LNCAP (cell line): ENCODE measurements at regions not wholly inside any gene's neighbourhood (a gene's known extent, or its start where the extent isn't known, plus 50 kb on each side); places are given as distances from the start of the nearest gene placed in this dataset.

Experiments
- TF ChIP-seq, protein P1 (sequence below): fragments of 450-650 bp; IDR thresholded peaks from 2 replicates; pipeline ENCODE4 v1.5.1; 2017; ENCODE audit warnings: mild to moderate bottlenecking

DNA sequence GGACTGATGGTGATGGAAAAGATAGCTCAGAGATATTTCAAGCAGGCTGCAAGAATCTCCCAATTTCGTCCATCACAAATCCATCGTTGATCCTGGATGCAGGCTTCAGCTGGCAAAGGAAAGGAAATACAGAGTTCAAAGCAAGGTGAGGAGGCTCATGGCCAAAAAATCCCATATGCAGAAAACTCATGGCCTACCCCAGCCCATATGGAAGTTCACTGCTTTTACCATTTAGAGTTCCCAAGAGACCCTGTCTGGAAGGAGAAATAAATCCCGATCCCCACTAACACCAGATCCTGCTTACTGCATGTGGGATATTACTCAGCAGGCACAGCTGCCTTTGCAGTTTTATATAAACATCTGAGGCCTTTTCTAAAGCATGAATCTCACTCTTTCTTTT, 412.9 kb upstream of the SPRY2 start:
- TF ChIP-seq, protein P1, sequence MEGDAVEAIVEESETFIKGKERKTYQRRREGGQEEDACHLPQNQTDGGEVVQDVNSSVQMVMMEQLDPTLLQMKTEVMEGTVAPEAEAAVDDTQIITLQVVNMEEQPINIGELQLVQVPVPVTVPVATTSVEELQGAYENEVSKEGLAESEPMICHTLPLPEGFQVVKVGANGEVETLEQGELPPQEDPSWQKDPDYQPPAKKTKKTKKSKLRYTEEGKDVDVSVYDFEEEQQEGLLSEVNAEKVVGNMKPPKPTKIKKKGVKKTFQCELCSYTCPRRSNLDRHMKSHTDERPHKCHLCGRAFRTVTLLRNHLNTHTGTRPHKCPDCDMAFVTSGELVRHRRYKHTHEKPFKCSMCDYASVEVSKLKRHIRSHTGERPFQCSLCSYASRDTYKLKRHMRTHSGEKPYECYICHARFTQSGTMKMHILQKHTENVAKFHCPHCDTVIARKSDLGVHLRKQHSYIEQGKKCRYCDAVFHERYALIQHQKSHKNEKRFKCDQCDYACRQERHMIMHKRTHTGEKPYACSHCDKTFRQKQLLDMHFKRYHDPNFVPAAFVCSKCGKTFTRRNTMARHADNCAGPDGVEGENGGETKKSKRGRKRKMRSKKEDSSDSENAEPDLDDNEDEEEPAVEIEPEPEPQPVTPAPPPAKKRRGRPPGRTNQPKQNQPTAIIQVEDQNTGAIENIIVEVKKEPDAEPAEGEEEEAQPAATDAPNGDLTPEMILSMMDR, result no peak

DNA sequence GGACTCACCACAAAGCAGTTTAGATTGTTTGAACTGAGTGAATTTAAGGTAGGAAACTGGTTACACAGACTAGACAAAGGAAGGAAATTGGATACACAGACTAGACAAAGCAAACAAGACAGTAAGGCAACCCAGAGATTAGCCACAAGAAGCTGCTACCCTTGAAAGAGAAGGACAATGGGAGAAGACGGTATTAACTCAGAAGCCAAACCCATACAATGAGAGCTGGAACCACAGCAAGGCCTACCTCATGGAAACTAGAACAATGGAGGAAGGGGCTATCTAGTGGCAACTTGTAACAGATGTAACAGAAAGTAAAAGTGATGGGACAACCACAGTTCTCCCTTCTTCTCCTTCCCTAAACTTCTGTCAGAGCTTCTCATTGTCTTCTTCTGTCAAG, 410.9 kb upstream of the SPRY2 start:
- TF ChIP-seq, protein P1, result no peak

DNA sequence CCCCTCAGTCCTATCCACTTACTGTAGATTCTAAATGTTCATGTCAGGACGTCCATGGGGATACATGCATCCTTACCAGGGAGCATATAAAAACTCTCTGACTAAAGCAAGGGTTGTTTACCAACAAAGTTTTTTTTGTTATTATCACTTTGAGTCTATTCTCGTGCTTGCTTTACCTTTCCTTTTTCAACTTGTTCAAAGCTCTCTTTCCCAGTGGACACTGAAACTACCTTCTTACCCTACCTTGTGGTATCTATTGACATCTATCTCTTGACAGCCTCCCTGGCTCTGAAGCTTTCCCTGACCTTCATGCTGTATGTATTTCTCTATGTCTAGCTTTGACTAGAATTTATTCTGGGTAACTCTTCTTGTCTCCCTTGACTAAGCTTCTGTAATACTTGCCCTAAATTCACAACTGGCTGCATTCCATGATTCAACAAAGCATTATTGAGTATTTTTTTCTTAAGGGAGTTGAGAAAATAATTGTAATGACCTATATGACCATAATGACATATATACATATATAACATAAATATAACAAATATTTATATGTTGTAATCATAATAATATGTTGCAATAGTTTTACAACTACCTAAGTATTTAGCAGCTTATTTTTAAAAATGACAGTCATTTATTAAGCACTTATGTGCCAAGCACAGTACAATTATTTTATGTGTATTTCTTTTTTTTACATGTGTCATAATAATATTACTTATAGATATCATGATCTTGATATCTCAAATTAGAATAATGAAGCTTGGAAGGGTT, 403.4 kb upstream of the SPRY2 start:
- TF ChIP-seq, protein P1, result no peak

DNA sequence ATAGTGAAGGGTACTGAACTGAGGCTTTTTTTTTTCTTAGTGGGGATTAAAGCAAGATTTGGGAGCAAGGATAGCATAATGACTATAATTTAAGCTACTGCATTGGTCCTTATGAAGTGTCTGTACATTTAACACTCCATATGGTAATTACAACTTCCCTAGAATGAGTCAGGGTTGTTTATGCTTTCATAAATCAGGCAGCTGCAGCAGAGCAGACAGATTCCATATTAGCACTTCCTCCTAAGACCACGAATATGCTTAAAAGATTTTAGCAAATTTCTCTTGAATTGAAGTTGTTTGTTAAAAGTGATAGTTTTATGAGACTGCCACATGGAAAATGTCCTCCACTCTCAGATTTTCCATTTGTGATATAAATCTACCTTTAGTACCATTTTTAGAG, 401.1 kb upstream of the SPRY2 start:
- TF ChIP-seq, protein P1, result no peak

DNA sequence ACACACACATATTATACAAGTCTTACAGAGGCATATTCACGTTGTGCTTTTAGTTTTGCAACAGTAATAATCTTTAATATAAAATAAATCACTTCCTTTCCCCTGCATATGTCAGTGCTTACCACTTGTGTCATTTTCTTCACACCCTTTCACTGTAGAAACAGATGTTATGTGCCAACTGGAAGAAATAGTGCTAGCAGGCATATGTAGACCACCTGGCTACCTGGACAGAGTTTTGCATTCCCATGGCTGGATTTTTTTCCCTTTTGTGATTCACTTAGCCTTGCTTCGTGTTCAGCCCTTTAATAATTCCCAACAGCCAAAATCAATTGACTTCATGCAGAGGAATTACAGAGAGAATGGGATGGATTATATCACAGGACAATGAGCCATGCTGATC, 399.1 kb upstream of the SPRY2 start:
- TF ChIP-seq, protein P1, result no peak

DNA sequence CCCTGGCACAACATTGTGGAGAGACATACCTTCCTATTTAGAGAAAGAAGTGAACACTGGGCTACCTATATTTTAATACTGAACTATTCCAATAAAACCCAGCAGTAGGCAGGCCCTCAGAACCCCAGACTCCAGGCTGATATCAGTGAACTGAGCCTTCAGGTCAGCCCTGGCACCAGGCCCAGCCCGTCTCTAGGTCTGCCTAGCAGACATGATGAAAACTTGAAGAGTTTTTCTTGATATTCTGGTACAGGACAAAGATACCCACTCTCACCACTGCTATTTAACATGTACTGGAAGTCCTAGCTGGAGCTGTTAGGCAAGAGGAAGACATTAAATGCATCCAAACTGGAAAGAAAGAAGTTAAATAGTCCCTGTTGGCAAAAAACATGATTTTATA, 396.6 kb upstream of the SPRY2 start:
- TF ChIP-seq, protein P1, result no peak

DNA sequence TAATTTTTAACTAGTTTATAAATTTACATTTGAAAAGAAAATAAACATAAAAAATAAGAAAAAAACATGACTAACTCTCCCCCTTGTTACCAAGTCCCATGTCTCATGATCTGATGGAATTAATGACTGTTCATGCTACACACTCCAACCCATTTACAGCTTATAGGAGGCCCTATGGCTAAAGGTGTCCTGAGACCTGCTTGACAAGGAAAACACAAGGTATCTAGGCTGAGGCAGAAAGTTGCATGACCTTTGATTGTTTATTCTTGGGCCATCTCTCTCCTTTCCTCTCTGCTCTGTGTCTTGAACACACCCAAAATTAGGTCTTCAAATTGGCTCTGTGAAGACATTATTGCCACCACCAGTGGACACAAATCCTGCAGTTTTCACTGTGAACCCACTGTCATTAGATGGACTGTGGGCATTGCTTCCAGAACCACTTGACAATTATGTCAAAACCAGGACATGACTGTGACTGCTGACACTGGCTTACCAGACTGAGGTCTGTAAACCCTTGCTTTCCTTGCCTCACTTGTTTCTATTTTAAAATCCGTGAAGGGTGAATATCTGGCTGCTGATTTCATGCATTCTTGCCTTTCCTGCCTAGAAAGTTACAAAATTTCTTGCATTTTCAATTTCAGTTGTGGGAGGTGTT, 386.5 kb upstream of the SPRY2 start:
- TF ChIP-seq, protein P1, result no peak
